ENCODE measurements at regions not wholly inside any gene's neighbourhood (a gene's known extent, or its start where the extent isn't known, plus 50 kb on each side); places are given as distances from the start of the nearest gene placed in this dataset.

GRCh38 chr10:130230036-130230435 is 93.8 kb downstream of the GLRX3 start:
- DNase-seq: no peak

- DNase-seq: no peak
Measured at GRCh38 chr10:130230611-130231010, 94.4 kb downstream of the GLRX3 start.

GRCh38 chr10:130231251-130231741 is 95.1 kb downstream of the GLRX3 start:
- no peak for DNase-seq

GRCh38 chr10:130232166-130233034 is 96.2 kb downstream of the GLRX3 start:
- DNase-seq: no peak

- no peak for DNase-seq
Measured at GRCh38 chr10:130233035-130233360, 96.8 kb downstream of the GLRX3 start.

GRCh38 chr10:130233426-130233825 is 97.2 kb downstream of the GLRX3 start:
- DNase-seq: no peak

GRCh38 chr10:130234171-130234965 is 98.2 kb downstream of the GLRX3 start:
- DNase-seq: no peak

GRCh38 chr10:130236711-130237110 is 100.5 kb downstream of the GLRX3 start:
- DNase-seq: no peak

- DNase-seq: no peak
Measured at GRCh38 chr10:130240409-130240808, 104.2 kb downstream of the GLRX3 start.

- DNase-seq: no peak
Measured at GRCh38 chr10:130242513-130242912, 106.3 kb downstream of the GLRX3 start.

- DNase-seq: peak in 1 of 3 donors; percentile 1
Measured at GRCh38 chr10:130243015-130243414, 106.8 kb downstream of the GLRX3 start.

GRCh38 chr10:130244031-130244927 is 108.1 kb downstream of the GLRX3 start:
- no peak for DNase-seq

GRCh38 chr10:130244928-130245495 is 108.8 kb downstream of the GLRX3 start:
- DNase-seq: no peak

GRCh38 chr10:130246113-130246512 is 109.9 kb downstream of the GLRX3 start:
- no peak for DNase-seq

- no peak for DNase-seq
Measured at GRCh38 chr10:130250127-130250526, 113.9 kb downstream of the GLRX3 start.

GRCh38 chr10:130251766-130252165 is 115.6 kb downstream of the GLRX3 start:
- DNase-seq: no peak

GRCh38 chr10:130254243-130254642 is 118.1 kb downstream of the GLRX3 start:
- DNase-seq: no peak

- peak in 1 of 3 donors; percentile 34 for DNase-seq
Measured at GRCh38 chr10:130254662-130255061, 118.5 kb downstream of the GLRX3 start.

GRCh38 chr10:130255777-130256176 is 119.6 kb downstream of the GLRX3 start:
- DNase-seq: no peak

GRCh38 chr10:130257897-130258296 is 121.7 kb downstream of the GLRX3 start:
- no peak for DNase-seq

- no peak for DNase-seq
Measured at GRCh38 chr10:130259380-130259779, 123.2 kb downstream of the GLRX3 start.

- DNase-seq: no peak
Measured at GRCh38 chr10:130261306-130261705, 125.1 kb downstream of the GLRX3 start.

GRCh38 chr10:130261766-130262165 is 125.6 kb downstream of the GLRX3 start:
- no peak for DNase-seq

All from suppressor macrophage treated with lipopolysaccharide for 1 hour (primary cell).